G401 (cell line): ENCODE measurements at regions not wholly inside any gene's neighbourhood (a gene's known extent, or its start where the extent isn't known, plus 50 kb on each side); places are given as distances from the start of the nearest gene placed in this dataset.
"Not testable (repeated sequence)": the region's sequence is repeated elsewhere in the genome, so short reads cannot be mapped to it uniquely, and the experiment has no call there.

Source experiments
- DNase-seq: peaks from one replicate; pipeline ENCODE4 v3.0.0-alpha.2; 2015; ENCODE audit warnings: low spot score
- in situ Hi-C: cut with HindIII; loops from 2 replicates; pipeline ENCODE4 v1.10.0; 2016; ENCODE audit warnings: low sequenced_read_pairs, mixed read lengths

DNA sequence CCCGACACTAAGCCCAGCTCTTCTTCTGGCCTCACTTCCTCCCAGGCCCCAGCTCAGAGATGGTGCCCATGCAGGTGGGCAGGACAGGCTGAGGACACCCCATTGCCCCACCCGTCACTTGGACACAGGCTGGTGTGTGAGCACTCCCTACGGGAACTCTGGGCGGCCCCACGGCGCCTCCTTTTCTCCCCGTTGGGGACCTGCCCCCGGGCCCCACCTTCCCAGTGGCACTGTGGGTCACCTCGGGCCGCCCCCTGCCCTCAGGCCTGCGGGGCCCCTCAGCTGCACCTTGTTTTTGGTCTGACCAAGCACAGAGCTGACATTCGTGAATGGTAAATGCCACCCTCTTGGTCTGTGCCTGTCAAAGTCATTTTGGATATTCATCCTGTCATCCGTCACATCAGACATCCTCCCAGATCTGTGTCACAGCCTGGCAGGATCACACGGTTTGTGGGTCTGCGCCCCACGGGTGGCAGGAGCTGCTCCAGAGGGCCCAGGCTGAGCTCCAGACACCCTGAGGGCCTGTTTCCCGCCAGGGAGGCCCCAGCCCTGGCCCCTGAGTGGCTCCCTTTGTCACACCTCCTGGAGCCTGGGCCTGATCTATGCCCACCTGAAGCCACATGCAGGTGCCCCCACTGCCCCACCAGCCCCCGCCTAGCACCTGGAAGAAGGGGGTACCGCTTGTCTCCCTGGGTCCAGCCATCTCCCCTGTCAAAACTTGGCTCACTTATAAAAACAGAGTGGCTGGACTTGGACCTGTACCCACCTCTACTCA, 1188.5 kb downstream of the BRD1 start:
- DNase-seq: no peak
- in situ Hi-C loops: no loop called here

DNA sequence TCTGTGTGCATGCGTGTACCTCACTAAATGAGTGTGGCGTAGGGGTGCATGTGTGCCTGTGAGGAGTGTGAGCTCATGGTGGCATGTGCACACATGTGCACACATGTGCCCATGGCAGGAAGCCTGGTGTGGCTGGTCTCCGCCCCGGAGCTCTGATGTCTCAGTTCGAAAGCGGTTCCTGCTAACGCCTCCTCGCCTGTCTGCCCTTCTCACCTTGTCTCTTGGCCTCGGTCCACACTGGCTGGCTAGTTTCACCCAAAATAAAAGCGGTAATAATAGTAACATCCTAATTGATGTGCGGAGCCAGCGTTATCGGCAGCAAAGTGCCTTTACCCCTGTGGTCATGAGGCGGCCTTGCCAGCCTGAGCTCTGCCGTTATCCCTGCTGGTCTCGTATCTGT, 1190.4 kb downstream of the BRD1 start:
- in situ Hi-C loops: no loop called here
- no peak for DNase-seq

DNA sequence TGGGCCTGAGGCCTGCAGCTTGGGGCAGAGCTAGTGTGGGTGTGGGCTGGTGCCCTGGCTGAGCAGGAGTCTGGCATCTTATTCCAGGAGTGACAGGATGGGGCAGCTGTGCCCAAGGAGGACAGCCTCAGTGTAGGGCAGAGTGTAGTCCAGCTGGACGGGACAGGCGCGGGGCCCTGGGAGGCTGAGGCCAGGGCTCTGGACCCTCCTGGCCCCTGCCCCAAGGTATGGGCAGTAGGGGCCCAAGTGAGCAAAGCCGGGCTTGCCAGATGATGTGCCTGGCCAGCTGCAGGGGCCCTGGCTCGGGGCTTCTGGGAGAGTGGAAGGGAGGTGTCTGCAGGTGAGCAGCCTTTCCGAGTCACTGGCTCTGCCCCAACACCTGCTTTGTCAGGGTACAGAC, 1190.9 kb downstream of the BRD1 start:
- DNase-seq: no peak
- in situ Hi-C loops: no loop called here

GRCh38 chr22:48635816-48636215, 1191.9 kb downstream of the BRD1 start:
- in situ Hi-C loops: no loop called here

DNA sequence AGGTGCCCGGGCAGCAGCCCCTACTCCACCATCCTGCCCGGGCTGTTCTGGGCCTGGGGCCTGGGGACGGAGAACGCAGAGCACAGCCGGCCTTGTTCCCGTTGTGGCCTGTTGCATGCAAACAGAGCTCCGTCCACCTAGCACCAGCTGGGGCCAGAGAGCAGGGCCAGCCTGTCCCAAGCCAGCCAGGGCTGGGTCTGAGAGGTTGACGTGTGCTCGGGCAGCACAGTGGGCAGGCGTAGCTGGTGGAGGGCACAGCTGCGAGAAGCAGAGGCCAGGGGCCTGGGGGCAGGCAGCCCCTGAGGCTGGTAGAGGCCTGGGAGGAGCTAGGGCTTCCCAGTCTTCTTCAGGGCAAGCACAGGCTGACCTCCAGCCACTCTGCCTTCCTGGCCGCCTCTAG, 1192.6 kb downstream of the BRD1 start:
- no peak for DNase-seq
- in situ Hi-C loops: no loop called here

More at GRCh38 chr22:48635816-48636215, 1191.9 kb downstream of the BRD1 start:
- DNase-seq: no peak

DNA sequence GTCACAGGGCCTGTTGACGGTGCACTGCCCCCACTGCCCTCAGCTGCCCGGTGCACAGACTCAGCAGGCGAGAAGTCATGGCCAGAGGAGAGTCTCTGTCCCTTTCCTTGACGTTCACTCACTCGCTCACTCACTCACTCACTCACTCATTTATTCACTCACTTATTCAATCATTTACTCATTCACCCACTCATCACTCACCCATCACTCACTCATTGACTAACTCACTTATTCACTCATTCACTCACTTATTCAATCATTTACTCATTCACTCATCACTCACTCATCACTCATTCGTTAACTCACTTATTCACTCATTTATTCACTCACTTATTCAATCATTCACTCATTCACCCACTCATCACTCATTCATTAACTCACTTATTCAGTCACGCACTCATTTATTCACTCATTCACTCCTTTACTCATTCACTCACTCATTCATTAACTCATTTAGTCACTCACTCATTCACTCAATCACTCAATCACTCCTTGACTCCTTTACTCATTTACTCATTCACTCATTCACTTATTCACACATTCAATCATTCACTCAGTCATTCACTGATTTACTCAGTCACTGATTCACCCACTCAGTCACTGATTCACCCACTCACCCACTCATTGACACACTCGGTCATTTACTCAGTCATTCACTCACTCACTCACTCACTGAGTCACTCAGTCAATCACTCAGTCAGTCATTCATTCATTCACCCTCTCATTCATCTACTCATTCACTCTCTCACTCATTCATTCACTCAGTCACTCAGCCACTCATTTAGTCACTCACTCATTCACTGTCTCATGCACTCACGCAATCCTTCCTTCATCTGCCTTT, 1193.5 kb downstream of the BRD1 start:
- no peak for DNase-seq
- in situ Hi-C loops: no loop called here

- in situ Hi-C loops: no loop called here
- no peak for DNase-seq
Measured at GRCh38 chr22:48632646-48633246, 1194.9 kb downstream of the BRD1 start.

GRCh38 chr22:48631288-48631863, 1196.3 kb downstream of the BRD1 start:
- in situ Hi-C loops: no loop called here
- DNase-seq: no peak

DNA sequence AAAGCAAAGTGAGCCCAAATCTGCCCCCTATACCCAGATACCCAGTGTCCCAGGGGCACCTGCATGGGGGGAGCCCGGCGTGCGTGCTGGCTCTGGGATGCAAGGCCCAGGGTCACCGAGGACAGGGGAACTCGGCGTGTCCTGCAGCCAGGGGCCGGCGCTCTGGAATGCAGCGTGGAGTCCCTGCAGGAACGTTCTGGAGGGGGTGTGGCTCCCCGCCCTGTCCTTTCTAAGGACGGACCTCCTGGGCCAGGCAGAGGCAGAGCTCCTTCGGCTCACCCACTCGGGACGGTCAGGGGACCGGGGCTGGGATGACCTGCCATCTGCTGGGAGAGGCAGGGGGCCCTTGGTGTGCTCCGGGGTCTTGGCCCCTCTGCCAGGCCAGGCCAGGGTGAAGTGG, 1196.8 kb downstream of the BRD1 start:
- DNase-seq: no peak
- in situ Hi-C loops: no loop called here

DNA sequence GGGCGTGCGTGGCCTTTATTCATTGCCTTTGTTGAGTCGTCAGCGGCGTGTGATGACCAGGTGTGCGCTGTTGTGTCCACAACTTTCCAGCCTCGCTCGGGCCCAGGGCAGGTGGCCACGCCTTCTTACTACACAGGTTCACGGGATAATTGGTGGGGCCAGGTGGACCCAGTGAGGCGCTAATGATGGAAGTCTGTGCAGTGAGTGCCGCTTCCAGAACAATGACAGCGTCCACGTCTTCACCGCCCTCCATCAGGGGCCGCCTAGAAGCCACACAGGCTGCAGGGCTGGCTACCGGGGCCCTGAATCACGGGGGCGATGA, 1197.3 kb downstream of the BRD1 start:
- in situ Hi-C loops: no loop called here
- peak; percentile 52 for DNase-seq

DNA sequence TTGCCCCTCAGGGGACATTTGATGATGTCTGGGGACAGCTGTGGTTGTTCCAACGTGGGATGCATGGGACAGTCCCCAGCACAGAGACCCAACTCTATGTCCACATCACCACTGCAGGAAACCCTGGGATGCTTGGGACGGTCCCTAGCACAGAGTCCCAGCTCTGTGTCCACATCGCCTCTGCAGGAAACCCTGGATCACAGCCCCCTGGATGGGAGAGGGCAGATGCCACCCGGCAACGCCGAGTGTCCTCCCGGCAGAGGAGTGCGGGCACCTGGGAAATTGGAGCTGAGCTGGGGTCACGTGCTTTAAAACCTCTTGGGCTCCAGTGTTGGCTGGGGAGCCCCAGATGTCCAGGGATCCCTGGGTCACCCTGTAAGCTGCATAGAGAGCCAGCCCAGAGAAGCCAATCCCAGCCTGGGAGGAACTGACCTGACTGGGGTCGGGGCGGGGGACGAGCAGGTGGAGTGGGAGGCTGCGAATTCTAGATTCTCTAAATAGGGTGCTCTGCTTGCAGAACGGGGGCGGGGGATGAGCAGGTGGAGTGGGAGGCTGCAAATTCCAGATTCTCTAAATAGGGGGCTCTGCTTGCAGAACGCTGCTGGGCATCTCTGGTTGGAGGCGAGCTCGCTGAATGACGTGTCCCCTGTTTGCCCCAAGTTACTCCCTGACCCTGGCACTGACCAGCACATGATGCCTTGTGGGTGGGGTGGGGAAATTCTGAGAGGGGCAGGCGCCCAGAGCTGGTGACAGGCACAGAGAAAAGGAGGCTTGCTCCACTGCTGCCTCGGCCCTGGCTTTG, 1197.8 kb downstream of the BRD1 start:
- in situ Hi-C loops: no loop called here
- DNase-seq: no peak

DNA sequence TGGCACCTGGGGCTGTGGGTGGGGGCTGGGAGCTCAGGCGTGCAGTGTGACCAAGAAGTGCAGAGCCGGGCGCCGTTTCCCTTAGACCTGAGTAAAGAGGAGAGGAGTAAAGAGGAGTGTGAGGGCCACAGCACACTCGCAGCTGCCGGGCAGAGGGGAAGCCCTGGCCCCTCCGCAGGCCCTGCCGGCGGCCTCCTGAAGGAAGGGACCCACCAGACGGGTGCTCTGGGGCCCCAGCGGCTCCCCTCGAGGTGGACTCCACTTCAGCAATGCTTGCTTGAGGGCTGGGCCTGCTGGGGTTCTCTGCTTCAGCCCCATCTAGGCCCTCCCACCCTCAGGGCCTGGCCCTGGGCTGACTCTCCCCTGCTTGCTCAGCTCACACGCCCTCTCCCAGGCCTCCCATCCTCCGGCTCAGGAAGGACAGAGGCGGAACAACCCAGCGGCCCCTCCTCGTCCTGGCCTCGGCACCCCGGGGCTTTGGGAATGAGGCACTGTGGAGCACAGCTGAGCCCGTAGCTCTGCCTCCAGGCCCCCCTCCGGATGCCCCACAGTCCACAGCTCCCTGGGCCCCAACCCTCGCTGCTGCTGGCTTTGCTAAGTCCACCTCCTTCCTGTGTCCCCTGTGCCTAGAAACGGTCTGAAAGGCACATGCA, 1198.7 kb downstream of the BRD1 start:
- no peak for DNase-seq
- in situ Hi-C loops: no loop called here

- no peak for DNase-seq
- in situ Hi-C loops: no loop called here
Measured at GRCh38 chr22:48627966-48628365, 1199.7 kb downstream of the BRD1 start.

DNA sequence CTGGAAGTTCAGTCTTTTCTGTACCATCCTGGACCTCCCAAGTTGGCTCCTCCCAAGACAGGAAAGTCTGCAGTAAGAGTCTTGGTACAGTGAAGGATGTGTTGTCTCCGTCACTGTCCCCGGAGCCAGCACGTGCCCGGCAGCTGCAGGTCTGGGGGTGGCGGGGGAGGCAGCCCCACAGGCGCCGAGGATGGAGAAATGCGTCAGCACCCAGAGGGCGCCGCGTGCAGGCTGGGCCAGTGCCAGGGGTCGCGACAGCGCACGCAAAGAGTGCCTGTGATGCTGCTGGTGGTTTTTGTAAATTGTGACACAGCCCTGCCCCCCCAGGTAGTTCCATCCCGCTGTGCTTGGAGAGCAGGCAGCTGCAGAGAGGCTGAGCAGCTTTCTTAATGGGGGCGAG, 1200.5 kb downstream of the BRD1 start:
- in situ Hi-C loops: no loop called here
- no peak for DNase-seq

DNA sequence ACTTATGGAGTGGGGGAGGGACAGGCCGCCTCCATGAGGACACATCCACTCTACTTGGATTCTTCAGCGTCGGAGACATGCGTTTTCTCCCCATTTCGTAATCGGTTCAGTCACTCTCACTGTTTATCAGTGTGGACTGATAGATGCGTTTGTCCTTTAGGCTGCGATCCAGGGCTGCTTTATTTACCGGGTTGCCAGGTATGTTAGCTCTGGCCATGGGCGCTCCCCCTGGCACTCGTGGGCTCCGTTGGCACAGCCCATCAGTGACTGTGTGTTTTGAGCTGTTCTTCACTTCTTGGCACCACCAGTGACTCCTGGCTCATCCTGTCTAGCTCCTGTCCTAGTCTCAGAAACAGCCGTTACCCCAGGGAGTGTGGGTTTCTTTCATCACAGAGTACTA, 1203.3 kb downstream of the BRD1 start:
- in situ Hi-C loops: no loop called here
- no peak for DNase-seq

- DNase-seq: no peak
Measured at GRCh38 chr22:48622891-48623545, 1204.7 kb downstream of the BRD1 start.

DNA sequence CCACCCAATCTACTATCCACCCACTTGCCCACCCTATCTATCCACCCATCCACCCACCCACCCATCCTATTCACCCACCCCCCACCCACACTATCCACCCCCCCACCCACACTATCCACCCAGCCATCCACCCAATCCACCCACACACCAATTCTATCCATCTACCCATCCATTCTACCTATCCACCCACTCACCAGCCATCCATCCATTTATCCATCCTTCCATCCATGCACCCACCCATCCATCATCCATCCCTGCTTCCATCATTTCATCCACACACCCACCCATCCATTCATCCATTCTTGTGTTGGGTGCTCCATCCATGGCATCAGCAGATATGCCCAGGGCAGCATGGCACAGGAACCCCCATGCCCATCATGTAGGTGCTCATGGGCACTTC, 1206.6 kb downstream of the BRD1 start:
- DNase-seq: no peak
- in situ Hi-C loops: no loop called here

More at GRCh38 chr22:48622891-48623545, 1204.7 kb downstream of the BRD1 start:
- in situ Hi-C loops: no loop called here

DNA sequence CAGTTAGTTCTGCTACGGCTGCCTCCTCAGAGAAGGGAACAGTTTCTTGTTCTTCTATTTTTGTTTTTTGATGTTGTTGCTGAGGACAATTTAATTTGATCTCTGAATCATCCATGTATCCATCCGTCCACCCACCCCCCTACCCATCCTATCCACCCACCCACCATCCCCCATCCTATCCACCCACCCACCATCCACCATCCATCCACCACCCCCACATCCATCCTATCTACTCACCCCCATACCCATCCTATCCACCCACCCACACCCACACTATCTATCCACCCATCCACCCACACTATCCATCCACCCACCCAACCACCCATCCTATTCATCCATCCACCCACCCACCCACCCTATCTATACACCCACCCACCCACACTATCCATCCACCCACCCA, 1207.2 kb downstream of the BRD1 start:
- DNase-seq, in situ Hi-C loops: not testable (repeated sequence)
